NOMO-1 (cell line): ENCODE measurements at regions not wholly inside any gene's neighbourhood (a gene's known extent, or its start where the extent isn't known, plus 50 kb on each side); places are given as distances from the start of the nearest gene placed in this dataset.
"Not testable (repeated sequence)": the region's sequence is repeated elsewhere in the genome, so short reads cannot be mapped to it uniquely, and the experiment has no call there.

Experiments used
- DNase-seq, 2 experiments: peaks; one replicate each; lab custom pipeline; 2025; ENCODE audit not compliant: unreplicated experiment in 2 of 2; lab: John Stamatoyannopoulos, UW

DNA sequence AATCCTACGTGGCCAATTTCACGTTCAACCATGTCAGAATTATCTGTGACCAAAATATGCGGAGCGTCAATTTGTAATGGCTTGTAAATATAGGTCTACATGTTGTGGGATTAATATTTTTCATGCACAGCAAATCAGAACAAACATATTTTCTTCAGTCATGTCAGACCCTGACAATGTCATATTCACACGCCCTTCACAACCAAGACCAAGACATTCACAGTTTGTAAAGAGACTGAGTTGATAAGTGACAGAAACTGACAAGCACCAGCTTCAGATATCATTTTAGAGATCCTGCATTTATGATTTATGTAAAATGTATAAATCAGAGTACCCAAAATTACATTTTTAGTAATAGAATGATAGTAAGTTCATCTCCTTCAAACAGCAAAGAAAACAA is 57.3 kb upstream of the NOVA1 start:
- no peak for DNase-seq

DNA sequence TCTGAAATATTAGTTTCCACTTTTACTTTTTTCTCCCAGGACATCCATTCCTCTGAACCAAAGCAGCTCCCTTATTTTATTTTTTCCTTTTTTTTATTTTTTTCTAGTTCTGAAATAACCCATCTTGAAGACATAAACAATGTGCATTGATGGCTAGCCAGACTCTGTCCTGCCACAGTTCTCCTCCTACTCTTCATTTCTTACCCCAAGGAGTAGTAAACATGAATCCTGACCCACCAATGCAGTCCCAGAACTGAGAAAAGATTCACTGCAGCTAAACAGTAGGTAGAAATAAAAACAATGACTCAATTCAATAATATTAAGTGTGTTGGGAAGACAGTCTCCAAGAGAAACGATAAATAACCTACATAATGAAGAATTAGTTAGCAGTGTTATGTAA is 65.7 kb upstream of the NOVA1 start:
- DNase-seq: no peak

DNA sequence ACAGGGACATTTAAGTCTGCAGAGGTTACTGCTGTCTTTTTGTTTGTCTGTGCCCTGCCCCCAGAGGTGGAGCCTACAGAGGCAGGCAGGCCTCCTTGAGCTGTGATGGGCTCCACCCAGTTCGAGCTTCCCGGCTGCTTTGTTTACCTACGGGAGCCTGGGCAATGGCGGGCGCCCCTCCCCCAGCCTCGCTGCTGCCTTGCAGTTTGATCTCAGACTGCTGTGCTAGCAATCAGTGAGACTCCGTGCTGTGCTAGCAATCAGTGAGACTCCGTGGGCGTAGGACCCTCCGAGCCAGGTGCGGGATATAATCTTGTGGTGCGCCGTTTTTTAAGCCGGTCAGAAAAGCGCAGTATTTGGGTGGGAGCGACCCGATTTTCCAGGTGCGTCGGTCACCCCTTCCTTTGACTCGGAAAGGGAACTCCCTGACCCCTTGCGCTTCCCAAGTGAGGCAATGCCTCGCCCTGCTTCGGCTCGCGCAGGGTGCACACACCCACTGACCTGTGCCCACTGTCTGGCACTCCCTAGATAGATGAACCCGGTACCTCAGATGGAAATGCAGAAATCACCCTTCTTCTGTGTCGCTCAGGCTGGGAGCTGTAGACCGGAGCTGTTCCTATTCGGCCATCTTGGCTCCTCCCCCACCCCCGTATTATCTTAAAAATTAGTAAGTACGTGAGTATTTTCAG is 81.0 kb upstream of the NOVA1 start:
- not testable (repeated sequence) for DNase-seq

DNA sequence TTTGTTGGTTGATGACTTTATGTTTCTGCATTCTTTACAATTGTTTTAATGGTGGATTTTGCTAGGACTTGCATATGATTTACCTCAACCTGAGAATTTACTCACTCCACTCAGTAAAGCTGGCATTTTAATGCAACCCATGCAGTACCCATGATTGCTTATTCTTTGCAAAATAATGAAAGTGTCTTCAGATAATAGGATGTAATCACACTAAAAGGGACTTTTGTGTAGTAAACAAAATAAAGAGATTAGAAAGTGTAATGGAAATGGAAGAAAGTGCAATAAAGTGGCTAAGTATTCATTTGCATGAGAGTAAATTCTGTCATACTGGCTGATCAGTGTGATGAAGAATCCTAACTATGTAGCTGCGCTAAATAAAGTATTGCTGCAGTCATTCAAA is 87.6 kb upstream of the NOVA1 start:
- no peak for DNase-seq

DNA sequence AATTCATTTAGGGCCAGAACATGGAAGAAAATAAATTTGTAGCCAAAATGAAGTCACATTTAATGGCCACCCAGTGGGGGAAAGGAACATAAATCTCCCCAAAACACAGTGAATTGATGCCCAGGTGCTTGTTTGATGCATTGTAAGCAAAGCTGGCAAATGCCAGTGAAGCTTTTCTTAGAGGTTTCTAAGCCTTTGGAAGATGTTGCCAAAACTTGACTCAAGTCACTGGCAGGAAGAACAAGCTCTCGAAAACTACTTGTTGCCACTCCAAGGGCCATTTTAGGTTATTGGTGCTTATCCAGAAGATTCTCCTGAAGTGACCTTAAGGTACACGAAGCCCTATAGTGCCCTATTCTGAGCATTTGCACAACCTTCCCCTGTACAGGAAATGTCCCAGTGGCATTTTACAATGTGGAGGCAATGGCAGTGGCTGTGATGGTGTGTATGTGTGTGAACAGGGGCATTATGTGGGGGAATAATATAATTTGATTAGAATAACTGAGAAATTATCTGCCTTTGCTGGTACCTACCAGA is 89.5 kb upstream of the NOVA1 start:
- no peak for DNase-seq

DNA sequence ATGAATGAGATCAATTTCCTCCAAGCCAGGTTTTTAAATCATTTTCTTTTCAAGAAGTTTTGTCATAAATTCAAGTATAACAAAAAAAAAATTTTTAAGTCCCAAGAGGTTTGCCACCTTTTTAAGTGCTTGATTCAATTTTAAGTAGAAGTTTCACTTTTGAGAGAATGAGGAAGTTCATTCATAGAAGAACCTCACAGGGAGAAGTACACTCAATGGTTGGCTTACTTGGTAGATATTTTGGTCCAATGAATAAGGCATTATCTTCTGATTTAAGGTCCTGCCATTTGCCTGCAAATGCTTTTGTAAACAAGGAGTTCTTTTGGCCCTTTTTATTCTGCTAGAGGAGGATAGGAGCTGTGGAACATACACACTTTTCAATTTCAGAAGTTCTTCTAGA is 96.7 kb upstream of the NOVA1 start:
- DNase-seq: peak in 1 of 2 experiments; percentile 3

DNA sequence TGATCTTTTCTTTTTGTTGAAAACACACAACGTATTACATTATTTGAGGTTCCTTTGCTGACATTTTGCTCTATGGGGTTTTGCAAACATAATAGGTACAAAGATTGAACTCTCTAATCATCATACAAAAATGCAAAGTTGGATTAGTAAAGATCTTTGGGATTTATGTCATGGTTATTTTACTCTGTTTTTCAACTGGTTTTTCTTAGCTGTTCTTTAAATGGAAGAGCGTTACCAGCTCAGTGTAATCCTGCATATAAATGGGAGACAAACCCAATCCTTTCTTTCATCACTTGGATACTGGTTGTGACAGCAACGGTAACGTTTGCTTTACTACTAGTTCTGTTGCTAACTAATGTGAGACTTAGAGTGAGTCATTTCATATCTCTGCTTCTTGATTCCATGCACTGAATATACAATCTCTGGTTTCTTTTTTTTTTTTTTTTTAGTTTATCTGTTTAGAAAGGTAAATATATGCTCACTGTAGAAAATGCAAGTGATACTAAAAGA is 104.9 kb upstream of the NOVA1 start:
- DNase-seq: no peak

DNA sequence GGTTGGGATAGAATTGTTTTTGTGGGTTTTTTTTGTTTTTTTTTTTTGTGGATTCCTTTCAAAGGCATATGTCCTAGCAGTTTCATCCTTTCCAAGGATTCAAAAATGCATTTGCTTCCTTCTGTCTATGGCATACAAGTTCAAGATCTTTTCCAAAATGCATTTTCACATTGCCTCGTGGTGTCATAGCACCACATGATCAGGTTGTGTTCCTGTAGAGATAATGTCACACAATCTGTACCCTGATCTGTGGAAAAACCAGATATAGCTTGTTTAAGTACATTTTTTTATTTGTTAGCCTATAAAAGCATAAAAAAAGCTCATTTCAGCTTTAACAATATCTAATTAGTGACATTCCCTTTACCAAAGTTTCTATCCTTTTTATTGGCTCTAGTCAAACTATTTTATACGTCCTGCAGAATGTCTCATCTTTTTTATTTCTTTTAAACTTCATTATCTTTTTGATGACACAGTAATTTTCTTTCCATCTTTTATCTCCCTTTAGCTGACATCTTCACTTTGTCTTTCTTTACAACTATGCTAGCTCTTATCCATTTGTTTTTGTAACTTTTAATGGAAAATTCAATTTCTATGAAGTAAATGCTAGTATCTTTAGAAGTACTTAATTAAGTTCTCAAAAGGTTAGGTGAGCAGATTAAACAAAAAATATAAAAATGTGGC is 106.0 kb upstream of the NOVA1 start:
- DNase-seq: no peak

DNA sequence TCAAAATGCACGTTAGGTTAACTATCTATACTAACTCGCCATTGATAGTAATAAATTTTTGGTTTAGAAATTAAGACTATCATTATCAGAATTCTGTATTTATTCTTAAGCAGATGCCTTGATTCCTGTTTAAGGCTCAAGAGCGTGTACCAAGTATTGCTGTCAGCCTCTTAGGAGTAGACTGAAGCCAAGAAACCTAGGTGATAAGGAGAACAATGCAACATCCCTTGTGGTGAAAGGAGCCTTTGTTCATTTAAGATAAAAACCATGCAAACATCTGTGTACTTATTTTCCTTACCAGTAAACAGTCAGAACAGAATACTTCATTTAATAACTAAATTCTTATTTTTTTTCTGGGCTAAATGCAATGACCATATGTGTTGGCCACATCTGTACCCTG is 109.4 kb upstream of the NOVA1 start:
- DNase-seq: no peak

DNA sequence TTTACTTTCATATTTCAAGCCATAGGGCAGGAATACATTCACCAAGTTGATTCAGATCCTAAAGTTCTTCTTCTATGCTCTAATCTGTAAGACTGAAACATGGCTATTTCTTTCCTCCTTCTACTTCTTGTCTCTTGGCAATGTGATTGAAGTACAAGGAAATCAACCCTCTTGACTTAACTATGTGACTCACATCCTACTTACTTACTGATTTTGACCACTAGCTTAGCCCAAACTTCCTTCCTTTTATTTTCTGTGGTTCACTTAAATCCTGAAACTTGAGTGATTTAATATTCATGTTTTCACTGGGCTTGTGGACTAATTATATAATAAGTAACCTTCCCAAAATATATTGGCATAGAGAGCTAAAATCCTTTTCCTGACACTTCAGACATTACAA is 111.2 kb upstream of the NOVA1 start:
- DNase-seq: peak in 1 of 2 experiments; percentile 13

DNA sequence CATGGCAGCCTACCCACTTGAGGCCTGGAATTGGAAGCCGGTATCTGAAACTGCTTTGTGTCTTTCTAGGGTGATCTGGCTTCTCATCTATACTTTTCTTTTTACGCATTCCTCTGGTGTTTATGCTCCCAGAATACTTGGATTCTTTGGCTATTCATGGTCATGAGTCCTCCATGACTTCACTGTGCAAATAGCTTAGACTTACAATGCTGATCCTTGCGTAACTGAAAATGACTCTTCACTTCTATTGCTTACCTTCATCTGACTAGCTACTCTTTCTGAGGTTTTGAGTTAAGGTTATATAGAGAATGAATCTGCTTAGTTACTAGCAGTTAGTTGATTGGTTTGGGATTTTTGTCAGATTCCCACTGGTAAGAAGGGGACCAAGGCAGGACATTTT is 121.7 kb upstream of the NOVA1 start:
- no peak for DNase-seq

DNA sequence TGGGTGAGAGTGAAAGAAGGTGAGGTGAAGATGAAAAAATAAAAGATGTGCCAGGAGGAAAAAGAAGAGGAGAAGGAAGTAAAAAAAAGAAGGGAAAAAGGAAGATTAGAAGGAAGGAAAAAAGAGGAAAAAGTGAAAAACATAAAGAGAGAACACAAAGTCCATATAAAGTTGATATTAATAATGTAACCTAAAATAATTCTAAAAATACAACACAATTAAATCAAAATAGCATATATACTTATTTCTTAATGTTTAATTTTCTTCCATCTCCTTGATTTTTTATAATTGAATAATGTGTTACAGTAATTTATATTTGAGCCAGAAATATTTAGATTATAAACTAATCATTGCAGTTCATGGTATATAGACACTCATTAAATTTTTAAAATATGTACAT is 124.4 kb upstream of the NOVA1 start:
- DNase-seq: no peak

DNA sequence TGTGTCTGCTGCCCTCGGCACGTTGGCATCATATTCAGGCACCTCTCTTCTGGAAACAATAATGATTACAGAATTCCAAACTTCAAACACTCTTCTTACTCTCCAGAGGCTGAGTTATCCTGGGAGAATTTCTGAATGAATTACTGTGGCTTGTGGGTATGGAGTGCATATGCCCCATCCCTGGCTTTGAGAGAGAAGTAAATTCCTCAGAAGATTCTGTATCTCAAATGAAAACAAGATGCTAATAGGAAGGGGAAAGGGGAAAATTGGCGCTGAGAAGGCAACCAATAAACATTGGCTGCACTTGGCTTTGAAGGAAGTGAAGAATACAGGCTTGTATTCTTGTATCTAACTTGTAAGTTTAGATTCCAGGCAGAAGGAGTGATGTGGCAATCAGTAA is 132.0 kb upstream of the NOVA1 start:
- no peak for DNase-seq

DNA sequence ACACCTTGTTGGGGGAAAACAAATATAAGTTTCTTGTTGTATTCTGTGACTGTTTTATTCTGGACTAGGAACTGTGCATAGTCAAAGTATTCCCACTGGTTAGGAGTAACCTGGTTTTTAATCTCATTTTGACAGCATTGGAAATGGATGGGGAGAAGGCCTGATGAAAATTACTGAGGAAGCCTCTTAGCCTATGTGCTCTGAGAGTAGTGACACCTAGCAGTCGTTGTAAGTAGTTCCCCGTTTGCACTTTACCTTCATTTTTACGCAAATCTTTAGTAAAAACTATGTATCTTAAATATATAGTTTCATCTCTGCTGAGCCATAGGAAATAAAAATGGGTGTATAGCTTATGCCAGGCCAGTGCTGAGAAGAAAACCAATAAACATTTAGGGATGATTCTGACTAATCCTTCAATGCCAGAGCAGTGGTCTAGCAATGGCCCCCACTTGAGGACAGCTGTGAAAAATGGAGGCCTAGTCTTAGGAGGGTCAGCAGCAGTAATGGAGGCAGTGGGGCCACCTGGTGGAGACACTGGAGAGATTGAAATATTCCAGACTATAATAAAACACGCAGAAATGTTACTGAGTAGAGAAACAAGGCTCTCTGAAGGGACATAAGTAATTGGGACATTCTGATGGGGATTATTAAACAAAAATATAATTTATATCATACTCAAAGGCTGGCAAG is 133.2 kb upstream of the NOVA1 start:
- no peak for DNase-seq

DNA sequence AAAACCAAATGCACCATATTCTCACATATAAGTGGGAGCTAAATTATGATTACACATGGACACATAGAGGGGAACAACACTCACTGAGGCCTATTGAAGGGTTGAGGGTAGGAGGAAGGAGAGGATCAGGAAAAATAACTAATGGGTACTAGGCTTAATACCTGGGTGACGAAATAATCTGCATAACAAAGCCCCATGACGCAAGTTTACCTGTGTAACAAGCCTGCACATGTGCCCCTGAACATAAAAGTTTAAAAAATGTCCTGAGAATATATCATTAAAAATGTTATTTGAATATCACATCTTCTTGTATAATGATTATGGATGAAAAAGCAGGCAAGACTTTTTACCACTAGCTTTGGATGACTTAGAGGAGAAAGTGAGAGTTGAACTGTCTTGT is 138.0 kb upstream of the NOVA1 start:
- DNase-seq: no peak

DNA sequence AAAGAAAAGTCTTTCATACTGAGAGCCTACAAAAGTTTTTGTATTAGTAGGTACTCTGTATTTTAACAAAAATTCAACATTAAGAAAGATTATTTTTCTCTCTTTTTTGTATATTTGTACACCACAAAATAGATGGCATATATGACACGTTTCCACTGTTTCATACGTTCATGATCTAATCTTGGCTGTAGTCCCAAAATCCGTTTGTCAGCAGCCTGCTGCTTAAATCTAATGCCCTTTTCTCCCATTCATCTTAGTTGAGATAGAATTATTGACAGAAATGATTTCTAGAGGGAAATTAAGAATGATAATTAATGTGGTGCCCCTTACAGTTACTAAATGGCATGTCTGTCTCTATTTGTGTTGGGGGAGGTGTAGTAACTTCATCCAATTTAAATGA is 140.7 kb upstream of the NOVA1 start:
- no peak for DNase-seq

DNA sequence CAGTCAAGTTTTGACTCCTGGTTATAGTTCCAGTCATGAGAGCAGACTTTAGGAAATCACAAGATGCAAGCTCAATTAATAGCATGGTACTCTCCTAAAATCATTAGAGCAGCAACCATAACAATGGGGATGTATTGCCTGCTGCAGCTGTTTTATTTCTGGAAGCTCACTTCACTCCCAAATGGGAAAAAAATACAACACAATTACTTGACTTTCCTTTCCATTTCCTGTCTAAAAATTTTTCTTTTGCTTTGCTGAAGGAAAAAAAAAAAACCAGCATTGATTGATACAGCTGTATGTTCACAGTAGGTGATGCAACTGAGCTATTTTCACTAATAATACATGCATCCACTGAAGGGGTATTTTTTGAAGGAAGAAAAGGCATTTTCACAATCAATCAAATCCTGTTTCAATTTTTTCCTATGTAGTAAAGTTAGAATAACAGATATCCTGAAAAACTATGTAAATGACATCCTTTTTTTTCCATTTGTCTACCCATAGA is 143.9 kb upstream of the NOVA1 start:
- DNase-seq: no peak

DNA sequence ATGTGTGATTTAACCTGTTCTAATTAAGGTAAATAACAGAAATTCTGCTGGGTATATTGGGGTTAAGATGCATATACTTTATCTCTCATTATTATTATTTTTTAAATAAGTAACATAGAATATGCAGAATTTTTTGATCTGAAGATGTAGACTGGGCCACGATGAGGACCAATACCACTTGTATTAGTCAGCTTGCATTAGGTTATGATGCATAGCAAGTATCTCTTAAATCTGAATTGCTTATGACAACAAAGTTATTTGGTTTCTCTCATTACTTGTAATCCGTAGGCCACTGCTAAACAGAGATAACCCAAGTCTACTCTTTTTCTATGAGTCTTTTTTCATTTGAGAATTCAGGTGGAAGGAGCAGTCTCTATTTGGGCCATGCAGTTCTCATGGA is 145.5 kb upstream of the NOVA1 start:
- no peak for DNase-seq

DNA sequence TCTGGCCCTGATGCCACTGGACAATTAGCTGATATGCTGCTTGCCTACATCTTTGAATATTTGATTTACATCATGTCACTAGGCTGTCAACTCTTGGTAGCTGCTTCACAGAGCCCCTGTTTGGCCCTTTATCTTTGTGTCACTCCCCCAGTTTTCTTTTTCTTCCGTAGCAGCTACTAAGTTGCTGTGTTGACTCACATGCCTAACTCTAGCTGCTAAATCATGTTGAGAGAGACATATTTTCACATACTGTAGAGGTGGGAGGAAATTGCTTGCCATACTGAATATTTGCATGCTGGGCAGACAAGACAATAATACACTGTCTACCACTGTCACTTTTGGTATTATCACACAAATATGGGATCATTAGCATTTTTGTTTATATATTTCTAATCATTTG is 147.1 kb upstream of the NOVA1 start:
- no peak for DNase-seq

DNA sequence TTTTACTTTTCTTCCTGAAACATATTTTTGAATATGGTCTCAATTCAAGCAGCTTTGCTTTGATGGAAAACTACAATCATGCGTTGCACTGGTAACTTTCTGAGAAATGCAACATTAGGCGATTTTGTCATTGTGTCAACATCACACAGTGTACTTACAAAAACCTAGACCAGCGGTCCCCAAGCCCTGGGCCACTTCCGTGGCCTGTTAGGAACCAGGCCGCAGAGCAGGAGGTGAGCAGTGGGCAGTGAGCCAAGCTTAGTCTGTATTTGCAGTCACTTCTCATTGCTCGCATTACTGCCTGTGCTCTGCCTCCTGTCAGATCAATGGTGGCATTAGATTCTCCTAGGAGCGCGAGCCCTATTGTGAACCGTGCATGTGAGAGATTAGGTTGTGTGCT is 163.7 kb upstream of the NOVA1 start:
- DNase-seq: no peak

DNA sequence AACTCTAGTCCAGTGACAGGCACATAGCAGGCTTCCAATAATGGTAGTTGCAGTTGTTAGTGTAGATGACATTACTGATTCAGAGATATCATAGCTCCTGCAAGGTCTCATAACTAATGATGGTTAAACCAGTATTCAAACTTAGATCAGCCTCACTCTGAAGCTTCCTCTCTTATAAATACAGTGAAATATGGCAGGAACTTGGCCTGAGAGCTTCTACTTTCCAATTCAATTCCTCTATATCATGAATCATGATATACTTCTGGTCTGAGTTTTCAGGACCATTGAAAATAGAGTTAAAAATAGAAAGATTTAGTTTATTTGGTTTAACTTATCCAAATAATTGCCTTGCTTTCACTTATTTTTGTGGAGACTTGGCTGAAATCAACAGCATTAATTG is 167.5 kb upstream of the NOVA1 start:
- DNase-seq: no peak
